Cardiac muscle cell (in vitro differentiated cells and primary cell): ENCODE measurements at regions not wholly inside any gene's neighbourhood (a gene's known extent, or its start where the extent isn't known, plus 50 kb on each side); places are given as distances from the start of the nearest gene placed in this dataset.
"Not testable (repeated sequence)": the region's sequence is repeated elsewhere in the genome, so short reads cannot be mapped to it uniquely, and the experiment has no call there.

Experiments used
- DNase-seq, 2 donors: peaks; one replicate each; pipeline versions ENCODE4 v3.0.0 to v3.0.0-alpha.2; 2010 to 2017; ENCODE audit warnings: low read depth in 1 of 2, low spot score in 1 of 2
- H3K27ac ChIP-seq: fragments of 200-600 bp; sonication (generic); 2 replicates; pipeline ENCODE4 v1.5.1; 2016
- H3K27me3 ChIP-seq: fragments of 200-600 bp; sonication (generic); 2 replicates; pipeline ENCODE4 v1.6.0; 2016; ENCODE audit warnings: control low read depth
- H3K36me3 ChIP-seq: fragments of 200-600 bp; sonication (generic); 2 replicates; pipeline ENCODE4 v1.5.1; 2016; ENCODE audit warnings: control low read depth
- H3K4me1 ChIP-seq: fragments of 200-600 bp; sonication (generic); 2 replicates; pipeline ENCODE4 v1.8.1; 2017; ENCODE audit warnings: low read depth, mild to moderate bottlenecking, mixed run types
- H3K4me3 ChIP-seq: fragments of 200-600 bp; sonication (generic); 2 replicates; pipeline ENCODE4 v1.5.1; 2016; ENCODE audit warnings: mild to moderate bottlenecking
- H3K9me3 ChIP-seq: fragments of 200-600 bp; sonication (generic); 2 replicates; pipeline ENCODE4 v1.5.1; 2017; ENCODE audit warnings: low read depth, mild to moderate bottlenecking, control low read depth
- TF ChIP-seq, protein P1 (sequence below): IDR thresholded peaks from 2 replicates; pipeline ENCODE4 v1.5.1; 2012; ENCODE audit warnings: low read depth, mild to moderate bottlenecking, low read length

DNA sequence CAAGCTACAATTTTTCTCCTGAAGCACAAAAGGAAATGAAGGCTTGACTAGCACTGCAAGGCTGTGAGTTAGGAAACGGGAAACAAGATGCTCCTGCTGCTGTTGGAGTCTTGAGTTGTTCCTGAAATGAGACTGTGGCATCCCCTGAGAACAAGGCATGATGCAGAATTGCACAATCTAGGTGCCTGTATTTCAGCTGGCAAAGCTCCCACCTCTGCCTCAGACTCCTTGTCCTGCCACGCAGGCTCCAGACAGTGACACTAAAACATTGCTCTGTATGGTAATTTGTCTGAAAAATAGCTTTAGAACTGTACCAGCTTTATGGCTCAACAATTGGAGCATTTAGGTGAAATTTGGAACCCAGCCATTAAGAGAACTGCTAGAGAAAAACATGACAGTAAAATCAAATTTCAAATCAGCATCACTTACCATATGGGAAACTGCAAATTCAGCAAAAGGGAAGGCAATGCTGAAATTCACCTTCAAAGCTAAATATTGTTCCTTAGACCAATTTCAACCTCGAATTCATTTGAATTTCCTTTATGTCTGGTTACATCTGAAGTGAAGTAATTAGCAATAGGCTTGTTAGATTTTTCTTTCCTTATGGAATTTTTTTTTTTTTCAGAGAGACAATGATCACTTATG is 103.4 kb downstream of the MFAP3L start:
- TF ChIP-seq, protein P1, sequence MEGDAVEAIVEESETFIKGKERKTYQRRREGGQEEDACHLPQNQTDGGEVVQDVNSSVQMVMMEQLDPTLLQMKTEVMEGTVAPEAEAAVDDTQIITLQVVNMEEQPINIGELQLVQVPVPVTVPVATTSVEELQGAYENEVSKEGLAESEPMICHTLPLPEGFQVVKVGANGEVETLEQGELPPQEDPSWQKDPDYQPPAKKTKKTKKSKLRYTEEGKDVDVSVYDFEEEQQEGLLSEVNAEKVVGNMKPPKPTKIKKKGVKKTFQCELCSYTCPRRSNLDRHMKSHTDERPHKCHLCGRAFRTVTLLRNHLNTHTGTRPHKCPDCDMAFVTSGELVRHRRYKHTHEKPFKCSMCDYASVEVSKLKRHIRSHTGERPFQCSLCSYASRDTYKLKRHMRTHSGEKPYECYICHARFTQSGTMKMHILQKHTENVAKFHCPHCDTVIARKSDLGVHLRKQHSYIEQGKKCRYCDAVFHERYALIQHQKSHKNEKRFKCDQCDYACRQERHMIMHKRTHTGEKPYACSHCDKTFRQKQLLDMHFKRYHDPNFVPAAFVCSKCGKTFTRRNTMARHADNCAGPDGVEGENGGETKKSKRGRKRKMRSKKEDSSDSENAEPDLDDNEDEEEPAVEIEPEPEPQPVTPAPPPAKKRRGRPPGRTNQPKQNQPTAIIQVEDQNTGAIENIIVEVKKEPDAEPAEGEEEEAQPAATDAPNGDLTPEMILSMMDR: no peak
- H3K9me3 ChIP-seq: no peaks in the 10 kb centered on the region
- peak in 1 of 2 donors; percentile 4 for DNase-seq
- H3K4me3 ChIP-seq: no peak overlapping the region
- no peaks in the 10 kb centered on the region for H3K4me1 ChIP-seq
- H3K36me3 ChIP-seq: no peaks in the 10 kb centered on the region
- H3K27me3 ChIP-seq: no peaks in the 10 kb centered on the region
- H3K27ac ChIP-seq: no peak overlapping the region

DNA sequence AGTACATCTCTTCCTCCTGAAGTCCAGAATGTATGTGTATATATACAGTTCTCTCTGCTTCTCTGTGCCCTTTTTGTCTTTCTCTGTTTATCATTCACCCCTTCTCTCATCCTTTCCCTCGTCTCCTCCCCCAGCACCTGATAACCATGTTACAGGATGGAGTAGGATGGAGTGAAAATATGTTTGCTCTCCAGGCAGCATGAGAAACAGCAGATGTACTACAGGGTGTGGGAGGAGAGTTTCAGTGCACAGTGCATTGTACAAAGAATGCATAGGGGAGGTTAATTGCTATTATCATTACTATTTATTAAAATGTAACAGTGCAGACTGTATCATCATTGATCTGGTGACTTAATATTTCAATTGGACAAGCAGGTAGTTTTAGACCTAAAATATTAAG is 104.5 kb downstream of the MFAP3L start:
- DNase-seq: no peak
- Histone ChIP-seq H3K9me3 (peaks cover 3% of the 10 kb centered on the region), H3K27me3 (no peaks in the 10 kb centered on the region), H3K36me3 (no peaks in the 10 kb centered on the region), H3K4me1 (no peaks in the 10 kb centered on the region), H3K27ac (no peak overlapping the region), H3K4me3 (no peak overlapping the region)
- TF ChIP-seq, protein P1: no peak

DNA sequence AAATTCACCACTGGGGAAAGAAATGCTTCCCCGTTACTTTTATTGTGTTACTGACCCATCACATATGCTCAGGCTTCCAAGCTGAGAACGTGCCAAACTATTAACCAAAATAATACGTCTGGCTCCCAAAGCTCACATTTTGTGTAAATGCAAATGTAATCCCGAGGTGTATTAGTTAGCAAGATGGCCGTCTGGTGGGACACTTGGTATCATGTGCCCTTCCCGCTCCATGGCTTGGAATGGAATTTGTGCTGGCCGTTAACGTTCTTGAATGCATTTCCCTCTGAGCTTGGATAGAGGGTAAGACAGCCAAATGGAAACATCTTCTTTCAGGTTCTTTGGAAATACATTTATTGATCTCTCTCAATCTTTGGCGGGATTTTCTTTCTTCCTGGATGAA is 105.0 kb downstream of the MFAP3L start:
- no peak for DNase-seq
- no peaks in the 10 kb centered on the region for H3K36me3 ChIP-seq
- H3K27ac ChIP-seq: no peak overlapping the region
- no peak overlapping the region for H3K4me3 ChIP-seq
- H3K27me3 ChIP-seq: no peaks in the 10 kb centered on the region
- no peaks in the 10 kb centered on the region for H3K4me1 ChIP-seq
- TF ChIP-seq, protein P1: no peak
- H3K9me3 ChIP-seq: peaks cover 4% of the 10 kb centered on the region

DNA sequence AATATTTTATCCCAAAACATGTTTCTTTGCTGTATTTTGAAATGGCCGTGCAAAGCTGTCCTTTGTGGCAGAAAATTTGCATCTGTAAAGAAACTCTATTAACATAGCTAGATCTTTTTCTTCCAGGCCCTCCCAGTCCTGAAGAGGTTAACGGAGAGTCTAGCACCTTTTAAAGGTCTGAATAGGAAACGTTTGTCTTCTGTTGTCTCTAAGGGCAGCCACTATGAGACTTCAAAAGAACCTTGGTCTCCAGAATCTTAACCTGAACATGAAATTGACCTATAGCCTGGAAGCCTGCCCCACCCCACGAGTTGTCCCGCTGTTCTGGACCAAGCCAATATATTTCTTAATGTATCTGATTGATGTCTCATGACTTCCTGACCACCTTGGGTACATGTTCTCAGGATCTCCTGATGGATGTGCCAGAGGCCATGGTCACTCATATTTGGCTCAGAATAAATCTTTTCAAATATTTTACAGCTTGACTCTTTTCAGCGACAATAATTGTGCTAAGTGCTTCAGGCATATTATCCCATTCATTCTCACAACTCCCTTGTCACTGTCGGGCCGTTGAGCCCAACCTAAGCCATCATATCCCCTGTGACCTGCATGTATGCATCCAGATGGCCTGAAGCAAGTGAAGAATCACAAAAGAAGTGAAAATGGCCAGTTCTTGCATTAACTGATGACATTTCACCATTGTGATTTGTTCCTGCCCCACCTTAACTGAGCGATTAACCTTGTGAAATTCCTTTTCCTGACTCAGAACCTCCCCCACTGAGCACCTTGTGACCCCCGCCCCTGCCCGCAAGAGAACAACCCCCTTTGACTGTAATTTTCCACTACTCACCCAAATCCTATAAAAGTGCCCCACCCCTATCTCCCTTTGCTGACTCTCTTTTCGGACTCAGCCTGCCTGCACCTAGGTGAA is 106.7 kb downstream of the MFAP3L start:
- not testable (repeated sequence) for H3K9me3 ChIP-seq, H3K4me3 ChIP-seq, H3K36me3 ChIP-seq, H3K4me1 ChIP-seq, DNase-seq, H3K27ac ChIP-seq, H3K27me3 ChIP-seq

DNA sequence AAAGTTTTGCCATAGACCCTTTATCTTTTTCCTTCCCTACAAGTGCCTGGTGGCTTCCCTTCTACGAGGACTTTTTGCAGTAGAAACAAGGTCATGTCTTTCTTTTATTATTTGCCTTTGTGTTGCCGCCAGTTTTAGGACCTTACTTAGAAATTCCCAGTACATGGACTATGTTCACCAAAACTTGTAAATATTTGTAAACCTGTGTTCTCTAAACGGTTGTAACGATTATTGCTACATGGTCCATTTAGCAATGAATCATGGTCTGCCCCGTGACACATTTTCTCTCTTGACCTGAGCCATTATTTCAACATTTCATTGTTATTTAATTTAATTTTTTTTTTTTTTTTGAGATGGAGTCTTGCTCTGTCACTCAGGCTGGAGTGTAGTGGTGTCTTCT is 110.7 kb downstream of the MFAP3L start:
- H3K9me3 ChIP-seq: peaks cover 4% of the 10 kb centered on the region
- no peak for DNase-seq

More for the DNA sequence above, 110.7 kb downstream of the MFAP3L start:
- Histone ChIP-seq H3K27me3 (no peaks in the 10 kb centered on the region), H3K4me1 (no peaks in the 10 kb centered on the region), H3K27ac (no peak overlapping the region), H3K4me3 (no peak overlapping the region), H3K36me3 (no peaks in the 10 kb centered on the region)
- TF ChIP-seq, protein P1: no peak
